Hepatocyte (in vitro differentiated cells): ENCODE measurements at regions not wholly inside any gene's neighbourhood (a gene's known extent, or its start where the extent isn't known, plus 50 kb on each side); places are given as distances from the start of the nearest gene placed in this dataset.

Experiments used
- CTCF ChIP-seq: fragments of 200-600 bp; sonication (generic); IDR thresholded peaks from 2 replicates; pipeline ENCODE4 v1.5.1; 2016; ENCODE audit warnings: antibody characterized with exemption, mild to moderate bottlenecking; ENCODE audit not compliant: poor library complexity
- EZH2 ChIP-seq: fragments of 200-600 bp; sonication (generic); IDR thresholded peaks from 2 replicates; pipeline ENCODE4 v1.6.1; 2016; ENCODE audit warnings: antibody characterized with exemption, mild to moderate bottlenecking, borderline replicate concordance
- EZH2phosphoT487 ChIP-seq: fragments of 200-600 bp; sonication (generic); IDR thresholded peaks from one replicate; pipeline ENCODE4 v1.6.1; 2018; ENCODE audit warnings: antibody characterized with exemption, mild to moderate bottlenecking, low read depth, moderate library complexity; ENCODE audit not compliant: unreplicated experiment, severe bottlenecking

- TF ChIP-seq CTCF (no peak), EZH2 (no peak), EZH2phosphoT487 (no peak)
Measured at GRCh38 chr1:168408884-168409283, 128.2 kb downstream of the TBX19 start.
